ENCODE measurements at regions not wholly inside any gene's neighbourhood (a gene's known extent, or its start where the extent isn't known, plus 50 kb on each side); places are given as distances from the start of the nearest gene placed in this dataset.

DNA sequence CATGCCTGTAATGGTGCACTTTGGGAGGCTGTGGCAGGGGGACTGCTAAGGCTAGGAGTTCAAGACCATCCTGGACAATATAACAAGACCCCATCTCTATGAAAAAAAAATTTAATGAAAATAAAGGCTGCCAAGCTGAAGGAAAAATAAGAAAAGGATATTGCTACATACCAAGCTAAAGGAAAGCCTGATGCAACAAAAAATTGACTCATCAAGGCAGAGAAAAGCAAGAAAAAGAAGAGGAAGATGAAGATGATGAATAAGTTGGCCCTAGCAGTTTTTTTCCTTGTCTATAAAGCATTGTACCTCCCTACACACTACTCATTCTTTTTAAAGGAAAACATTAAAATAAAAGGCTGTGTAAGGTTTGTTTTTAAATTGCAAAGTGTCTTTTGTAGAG lies 441.9 kb upstream of the MDFIC2 start:
- no peak overlapping the region for H3K4me3 ChIP-seq (ENCODE audit: control insufficient read depth, low read depth, low read length)
- peak; percentile 58 for DNase-seq (ENCODE audit: low read depth)
- TF ChIP-seq, protein P1, sequence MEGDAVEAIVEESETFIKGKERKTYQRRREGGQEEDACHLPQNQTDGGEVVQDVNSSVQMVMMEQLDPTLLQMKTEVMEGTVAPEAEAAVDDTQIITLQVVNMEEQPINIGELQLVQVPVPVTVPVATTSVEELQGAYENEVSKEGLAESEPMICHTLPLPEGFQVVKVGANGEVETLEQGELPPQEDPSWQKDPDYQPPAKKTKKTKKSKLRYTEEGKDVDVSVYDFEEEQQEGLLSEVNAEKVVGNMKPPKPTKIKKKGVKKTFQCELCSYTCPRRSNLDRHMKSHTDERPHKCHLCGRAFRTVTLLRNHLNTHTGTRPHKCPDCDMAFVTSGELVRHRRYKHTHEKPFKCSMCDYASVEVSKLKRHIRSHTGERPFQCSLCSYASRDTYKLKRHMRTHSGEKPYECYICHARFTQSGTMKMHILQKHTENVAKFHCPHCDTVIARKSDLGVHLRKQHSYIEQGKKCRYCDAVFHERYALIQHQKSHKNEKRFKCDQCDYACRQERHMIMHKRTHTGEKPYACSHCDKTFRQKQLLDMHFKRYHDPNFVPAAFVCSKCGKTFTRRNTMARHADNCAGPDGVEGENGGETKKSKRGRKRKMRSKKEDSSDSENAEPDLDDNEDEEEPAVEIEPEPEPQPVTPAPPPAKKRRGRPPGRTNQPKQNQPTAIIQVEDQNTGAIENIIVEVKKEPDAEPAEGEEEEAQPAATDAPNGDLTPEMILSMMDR (conservative IDR thresholded peaks at IDR 0.05; ENCODE audit: control insufficient read depth, insufficient read depth, low read depth, low read length): no peak

DNA sequence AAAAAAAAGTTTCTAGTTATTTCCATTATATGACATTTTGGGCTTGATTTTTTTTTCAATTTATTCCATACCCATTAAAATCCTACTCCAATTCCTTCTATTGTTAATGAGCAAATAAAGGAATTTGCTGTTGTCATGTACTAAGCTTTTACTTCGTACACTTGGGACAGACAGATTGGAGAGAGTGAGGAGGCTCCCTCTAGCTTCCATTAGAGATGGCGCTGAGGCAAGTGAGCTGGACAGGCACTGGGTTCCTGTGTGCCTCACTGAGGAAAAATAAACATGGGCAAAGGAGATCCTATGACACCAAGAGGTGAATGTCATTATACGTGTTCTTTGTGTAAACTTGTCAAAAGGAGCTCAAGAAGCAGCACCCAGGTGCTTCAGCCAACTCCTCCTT lies 441.1 kb upstream of the MDFIC2 start:
- DNase-seq (ENCODE audit: low read depth): no peak
- TF ChIP-seq, protein P1 (conservative IDR thresholded peaks at IDR 0.05; ENCODE audit: control insufficient read depth, insufficient read depth, low read depth, low read length): no peak
- no peak overlapping the region for H3K4me3 ChIP-seq (ENCODE audit: control insufficient read depth, low read depth, low read length)

DNA sequence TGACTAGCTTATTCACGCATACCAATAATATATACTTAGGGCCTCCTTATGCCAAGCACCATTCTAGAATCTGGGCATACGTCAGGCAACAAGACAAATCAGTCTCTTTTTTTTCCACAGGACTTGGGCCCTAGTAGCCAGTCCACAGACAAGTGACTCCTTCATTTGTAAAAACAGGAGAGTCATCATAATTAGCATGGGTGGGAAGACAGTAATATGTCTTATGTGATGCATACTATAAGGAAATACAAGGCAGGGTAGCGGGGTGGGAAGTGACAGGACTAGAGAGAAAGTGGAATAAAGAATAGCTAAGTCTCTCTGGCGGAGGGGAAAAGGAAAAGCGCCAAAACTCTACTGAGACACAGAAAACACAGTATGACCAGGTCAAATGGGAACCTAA lies 439.6 kb upstream of the MDFIC2 start:
- no peak for DNase-seq (ENCODE audit: low read depth)
- TF ChIP-seq, protein P1 (conservative IDR thresholded peaks at IDR 0.05; ENCODE audit: control insufficient read depth, insufficient read depth, low read depth, low read length): no peak
- no peak overlapping the region for H3K4me3 ChIP-seq (ENCODE audit: control insufficient read depth, low read depth, low read length)

DNA sequence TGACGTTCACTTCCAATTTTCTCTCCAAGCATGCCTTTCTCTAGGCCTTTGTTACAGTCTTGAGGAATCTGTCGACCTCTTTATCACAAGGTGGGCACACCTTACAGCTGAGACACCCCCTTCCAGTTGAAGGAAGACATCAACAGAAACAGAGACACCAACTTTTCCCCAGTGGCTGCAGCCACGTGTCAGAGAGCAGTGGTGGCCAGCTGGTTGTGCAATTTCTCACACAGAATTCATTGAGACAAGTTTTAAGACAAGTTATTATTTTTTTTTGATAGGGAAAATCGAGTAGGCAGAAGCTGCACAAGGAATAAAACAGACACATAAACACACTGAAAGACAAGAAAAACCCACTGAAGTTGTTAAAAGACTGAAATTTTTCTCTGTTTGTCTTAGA lies 436.7 kb upstream of the MDFIC2 start:
- TF ChIP-seq, protein P1 (conservative IDR thresholded peaks at IDR 0.05; ENCODE audit: control insufficient read depth, insufficient read depth, low read depth, low read length): no peak
- no peak for DNase-seq (ENCODE audit: low read depth)
- no peak overlapping the region for H3K4me3 ChIP-seq (ENCODE audit: control insufficient read depth, low read depth, low read length)

DNA sequence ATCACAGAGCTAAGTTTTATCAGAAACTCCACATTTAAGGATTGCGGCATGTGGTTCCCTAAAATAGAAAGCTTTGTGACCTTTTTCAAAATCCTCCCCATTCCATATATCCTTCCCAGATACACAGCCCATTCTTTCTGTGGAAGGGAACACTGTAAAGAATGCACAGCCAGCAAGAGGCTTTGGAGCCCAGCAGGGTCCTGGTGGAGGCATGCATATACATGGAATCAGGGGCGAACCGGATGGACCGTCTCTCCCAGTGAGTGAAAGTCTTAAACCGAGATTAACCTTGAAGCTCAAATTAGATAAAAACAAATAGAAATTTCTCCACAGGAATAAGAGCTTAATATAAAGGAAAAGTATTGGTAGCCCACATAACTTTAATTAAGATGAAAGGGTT lies 436.2 kb upstream of the MDFIC2 start:
- TF ChIP-seq, protein P1 (conservative IDR thresholded peaks at IDR 0.05; ENCODE audit: control insufficient read depth, insufficient read depth, low read depth, low read length): no peak
- H3K4me3 ChIP-seq (ENCODE audit: control insufficient read depth, low read depth, low read length): no peak overlapping the region

DNA sequence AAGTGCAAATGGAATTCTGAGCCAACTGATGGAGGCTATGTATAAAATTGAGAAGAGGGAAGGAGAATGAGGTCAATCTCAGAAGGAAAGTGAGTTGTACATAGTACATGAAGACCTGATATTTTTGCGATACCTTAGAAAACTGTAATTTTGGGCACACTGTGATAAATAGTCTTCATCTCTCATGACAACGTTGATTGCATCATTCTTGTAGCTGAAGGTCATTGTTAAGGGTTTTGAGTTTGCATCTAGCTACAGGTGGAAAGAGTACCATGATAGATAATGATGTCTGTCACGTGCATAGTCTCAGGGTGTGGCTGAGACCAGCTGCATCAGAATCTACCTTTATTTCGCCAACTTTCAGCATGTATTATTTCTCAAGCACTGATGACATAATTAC lies 435.4 kb upstream of the MDFIC2 start:
- TF ChIP-seq, protein P1 (conservative IDR thresholded peaks at IDR 0.05; ENCODE audit: control insufficient read depth, insufficient read depth, low read depth, low read length): no peak
- DNase-seq (ENCODE audit: low read depth): no peak
- H3K4me3 ChIP-seq (ENCODE audit: control insufficient read depth, low read depth, low read length): no peak overlapping the region

More for the DNA sequence above, 436.2 kb upstream of the MDFIC2 start:
- no peak for DNase-seq (ENCODE audit: low read depth)

DNA sequence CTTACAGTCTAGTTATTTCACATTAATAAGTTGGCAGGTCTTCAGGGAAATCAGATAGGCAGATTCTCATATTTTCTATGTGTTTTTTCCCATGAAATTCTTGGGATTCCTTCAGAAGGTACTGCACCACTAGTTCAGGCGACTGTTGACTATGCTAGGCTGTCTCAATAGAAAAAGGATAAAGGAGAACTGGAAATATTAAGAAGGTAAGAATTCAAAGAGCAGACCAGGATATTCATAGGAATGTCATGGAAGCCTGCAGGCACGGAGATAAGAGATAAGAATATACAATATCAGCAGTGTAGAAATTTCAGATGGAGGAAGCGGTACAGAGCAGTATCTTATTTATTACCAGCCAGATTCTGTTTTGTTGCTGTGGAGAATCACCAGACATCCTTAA lies 432.1 kb upstream of the MDFIC2 start:
- no peak for DNase-seq (ENCODE audit: low read depth)
- TF ChIP-seq, protein P1 (conservative IDR thresholded peaks at IDR 0.05; ENCODE audit: control insufficient read depth, insufficient read depth, low read depth, low read length): no peak
- H3K4me3 ChIP-seq (ENCODE audit: control insufficient read depth, low read depth, low read length): no peak overlapping the region

Data from fibroblast of mammary gland (primary cell).